Smooth muscle cell (in vitro differentiated cells): ENCODE measurements at regions not wholly inside any gene's neighbourhood (a gene's known extent, or its start where the extent isn't known, plus 50 kb on each side); places are given as distances from the start of the nearest gene placed in this dataset.

ENCODE experiments used
- DNase-seq: peaks from one replicate; lab custom pipeline; 2025; ENCODE audit not compliant: unreplicated experiment; lab: John Stamatoyannopoulos, UW
- H2AFZ ChIP-seq: fragments of 200-600 bp; sonication (generic); 2 replicates; pipeline ENCODE4 v1.6.0; 2016; ENCODE audit warnings: antibody characterized with exemption, low read depth, mild to moderate bottlenecking
- H3F3A ChIP-seq: fragments of 200-600 bp; sonication (generic); 2 replicates; pipeline ENCODE4 v1.6.0; 2017; ENCODE audit warnings: antibody characterized with exemption, low read depth
- H3K27ac ChIP-seq: fragments of 200-600 bp; sonication (generic); 2 replicates; pipeline ENCODE4 v1.5.1; 2016; ENCODE audit warnings: low read depth, mild to moderate bottlenecking
- H3K27me3 ChIP-seq: fragments of 200-600 bp; sonication (generic); 2 replicates; pipeline ENCODE4 v1.6.1; 2016; ENCODE audit warnings: low read depth, mild to moderate bottlenecking
- H3K36me3 ChIP-seq: fragments of 200-600 bp; sonication (generic); 2 replicates; pipeline ENCODE4 v1.5.1; 2016; ENCODE audit warnings: low read depth
- H3K4me1 ChIP-seq: fragments of 200-600 bp; sonication (generic); 2 replicates; pipeline ENCODE4 v1.5.1; 2016; ENCODE audit warnings: low read depth
- H3K4me2 ChIP-seq: fragments of 200-600 bp; sonication (generic); 2 replicates; pipeline ENCODE4 v1.6.0; 2016; ENCODE audit warnings: mild to moderate bottlenecking
- H3K4me3 ChIP-seq: fragments of 200-600 bp; sonication (generic); 2 replicates; pipeline ENCODE4 v1.5.1; 2016; ENCODE audit warnings: mild to moderate bottlenecking
- H3K79me2 ChIP-seq: fragments of 200-600 bp; sonication (generic); 2 replicates; pipeline ENCODE4 v1.6.0; 2016; ENCODE audit warnings: low read depth, mild to moderate bottlenecking
- H3K9ac ChIP-seq: fragments of 200-600 bp; sonication (generic); 2 replicates; pipeline ENCODE4 v1.6.0; 2016; ENCODE audit warnings: low read depth
- H3K9me3 ChIP-seq: fragments of 200-600 bp; sonication (generic); replicated peaks from 2 replicates; pipeline ENCODE4 v1.5.1; 2016; ENCODE audit warnings: low read depth
- H4K20me1 ChIP-seq: fragments of 200-600 bp; sonication (generic); 2 replicates; pipeline ENCODE4 v1.6.0; 2016; ENCODE audit warnings: low read depth
- CTCF ChIP-seq: fragments of 200-600 bp; sonication (generic); IDR thresholded peaks from 2 replicates; pipeline ENCODE4 v1.5.1; 2017; ENCODE audit warnings: borderline replicate concordance, mild to moderate bottlenecking, antibody characterized with exemption; ENCODE audit not compliant: insufficient read depth, poor library complexity, severe bottlenecking
- WGBS: methylation state at CpG from one replicate; pipeline ENCODE4 v1.1.7; 2016; ENCODE audit warnings: low lambda C conversion rate; 5-methylcytosine and 5-hydroxymethylcytosine counted together

GRCh38 chr2:88355486-88355885 lies 97.0 kb downstream of the FOXI3 start:
- H3K4me3 ChIP-seq: no peak overlapping the region
- H3K4me1 ChIP-seq: peaks cover 10% of the 10 kb centered on the region
- 47% methylated on average over 2 of the region's 2 CpGs for WGBS
- DNase-seq: no peak
- H3K9ac ChIP-seq: no peak overlapping the region
- peaks cover 10% of the 10 kb centered on the region for H3K27me3 ChIP-seq
- no peak overlapping the region for H3K27ac ChIP-seq
- no peak overlapping the region for H3K4me2 ChIP-seq
- no peaks in the 10 kb centered on the region for H3K79me2 ChIP-seq
- H2AFZ ChIP-seq: no peak overlapping the region
- H3F3A ChIP-seq: no peaks in the 10 kb centered on the region
- no peaks in the 10 kb centered on the region for H4K20me1 ChIP-seq
- H3K36me3 ChIP-seq: no peaks in the 10 kb centered on the region
- TF ChIP-seq CTCF: no peak
- H3K9me3 ChIP-seq: no peaks in the 10 kb centered on the region

- peak overlapping the region; percentile 81 for H3K4me2 ChIP-seq
- no peak overlapping the region for H2AFZ ChIP-seq
- H3K9ac ChIP-seq: no peak overlapping the region
- 46% methylated on average over 5 of the region's 5 CpGs for WGBS
- H3K4me1 ChIP-seq: peaks cover 13% of the 10 kb centered on the region
- H3K36me3 ChIP-seq: no peaks in the 10 kb centered on the region
- H3K27me3 ChIP-seq: peaks cover 20% of the 10 kb centered on the region
- H4K20me1 ChIP-seq: no peaks in the 10 kb centered on the region
- H3K79me2 ChIP-seq: no peaks in the 10 kb centered on the region
- DNase-seq: no peak
- no peak overlapping the region for H3K4me3 ChIP-seq
- H3K27ac ChIP-seq: no peak overlapping the region
- H3F3A ChIP-seq: no peaks in the 10 kb centered on the region
- H3K9me3 ChIP-seq: no peaks in the 10 kb centered on the region
- no peak for TF ChIP-seq CTCF
Observed at GRCh38 chr2:88351249-88351601, 101.3 kb downstream of the FOXI3 start.

- 5% methylated on average over 47 of the region's 54 CpGs for WGBS
- Histone ChIP-seq H2AFZ (peak overlapping the region; percentile 23), H3K36me3 (no peaks in the 10 kb centered on the region), H3K4me2 (peak overlapping the region; percentile 81), H4K20me1 (no peaks in the 10 kb centered on the region), H3K79me2 (no peaks in the 10 kb centered on the region), H3K4me1 (peaks cover 9% of the 10 kb centered on the region), H3F3A (no peaks in the 10 kb centered on the region), H3K9ac (no peak overlapping the region), H3K27ac (no peak overlapping the region), H3K9me3 (no peaks in the 10 kb centered on the region), H3K27me3 (peaks cover 20% of the 10 kb centered on the region), H3K4me3 (peak overlapping the region; percentile 43)
- peak; percentile 14 for DNase-seq
- TF ChIP-seq CTCF: peak; percentile 88
Observed at GRCh38 chr2:88350331-88351248, 101.9 kb downstream of the FOXI3 start.

GRCh38 chr2:88345842-88346241 lies 106.7 kb downstream of the FOXI3 start:
- no peak overlapping the region for H3K4me2 ChIP-seq
- H3K9ac ChIP-seq: no peak overlapping the region
- H3K36me3 ChIP-seq: no peaks in the 10 kb centered on the region
- no peaks in the 10 kb centered on the region for H4K20me1 ChIP-seq
- H2AFZ ChIP-seq: no peak overlapping the region
- no peak overlapping the region for H3K27ac ChIP-seq
- H3K4me1 ChIP-seq: peaks cover 4% of the 10 kb centered on the region
- 84% methylated on average over 6 of the region's 6 CpGs for WGBS
- TF ChIP-seq CTCF: no peak
- H3K27me3 ChIP-seq: peaks cover 18% of the 10 kb centered on the region
- no peaks in the 10 kb centered on the region for H3K9me3 ChIP-seq
- DNase-seq: no peak
- no peaks in the 10 kb centered on the region for H3K79me2 ChIP-seq
- no peak overlapping the region for H3K4me3 ChIP-seq
- no peaks in the 10 kb centered on the region for H3F3A ChIP-seq
